Adrenal gland (tissue), 9 donors: ENCODE measurements at regions not wholly inside any gene's neighbourhood (a gene's known extent, or its start where the extent isn't known, plus 50 kb on each side); places are given as distances from the start of the nearest gene placed in this dataset.

Source experiments
- DNase-seq, 7 donors: peaks; one replicate each; pipeline ENCODE4 v3.0.0-alpha.2; 2019 to 2020
- H3K27ac ChIP-seq, 5 donors: fragments of 200-600 bp; sonication (generic) in 4 of 5; 1 replicate in 3 of 5; 2 replicates in 2 of 5; pipeline versions ENCODE4 v1.5.1 to v1.8.0; 2016 to 2020; ENCODE audit warnings: mild to moderate bottlenecking in 1 of 5
- H3K27me3 ChIP-seq: fragments of 200-600 bp; 2 replicates; pipeline ENCODE4 v1.8.0; 2021
- H3K36me3 ChIP-seq, 2 donors: fragments of 200-600 bp; replicated peaks in 1 of 2; 1 replicate in 1 of 2; 2 replicates in 1 of 2; pipeline versions ENCODE4 v1.5.1 to v1.8.0; 2018 to 2022
- H3K4me1 ChIP-seq, 2 donors: fragments of 200-600 bp; replicated peaks in 1 of 2; 1 replicate in 1 of 2; 2 replicates in 1 of 2; pipeline versions ENCODE4 v1.5.1 to v1.8.0; 2018 to 2021
- H3K4me3 ChIP-seq, 4 donors: fragments of 200-600 bp; sonication (generic) in 3 of 4; one replicate each; pipeline ENCODE4 v1.5.1; 2016 to 2018
- H3K9me3 ChIP-seq, 3 donors: fragments of 200-600 bp; sonication (generic) in 1 of 3; replicated peaks in 1 of 3; 1 replicate in 2 of 3; 2 replicates in 1 of 3; pipeline versions ENCODE4 v1.5.1 to v1.8.0; 2016 to 2021
- CTCF ChIP-seq, 6 experiments: fragments of 450-650 bp in 4 of 6; fragments of 200-600 bp in 2 of 6; sonication (generic) in 1 of 6; IDR thresholded peaks; 1 replicate in 5 of 6; 2 replicates in 1 of 6; pipeline versions ENCODE4 v1.5.1 to v1.8.0; 2016 to 2021; ENCODE audit warnings: antibody characterized with exemption in 6 of 6, mild to moderate bottlenecking in 2 of 6, moderate library complexity in 1 of 6
- POLR2A ChIP-seq, 2 donors: fragments of 450-650 bp; IDR thresholded peaks; one replicate each; pipeline ENCODE4 v1.6.1; 2017; ENCODE audit warnings: antibody characterized with exemption in 2 of 2, mild to moderate bottlenecking in 2 of 2, moderate library complexity in 1 of 2
- WGBS, 4 donors: extraction: QIAGEN DNeasy Blood & Tissue Kit in 2 of 4; methylation state at CpG; one replicate each; pipeline versions ENCODE4 v1.1.5 to v1.1.7; 2013 to 2017; 5-methylcytosine and 5-hydroxymethylcytosine counted together
- intact Hi-C, 2 donors: fragments of 100-400 bp; cut with DNase I; formaldehyde crosslinking; loops; one replicate each; pipeline versions ENCODE4 v1.14.1 to v1.15.0; 2022 to 2023
- donor health status: healthy with polysubstance abuse.
- donor health status: Bipolar disorder and iron deficiency.
- donor health status: DM: yes; HTN: yes; CAD: no.
- donor health status: DM: no; HTN: no; CAD: no.
- donor health status: DM: no; HTN: no; CAD: no.

- Histone ChIP-seq H3K9me3 (no peaks in the 10 kb centered on the region), H3K27ac (no peak overlapping the region), H3K4me3 (no peak overlapping the region), H3K36me3 (no peaks in the 10 kb centered on the region), H3K27me3 (no peaks in the 10 kb centered on the region), H3K4me1 (no peaks in the 10 kb centered on the region)
- WGBS, 4 donors, result 64 to 81% (median 76%) methylated on average over 3 of the region's 3 CpGs
- no peak for DNase-seq
- intact Hi-C loops, result no loop called here
- no peak for TF ChIP-seq POLR2A (IDR thresholded peaks at IDR 0.05)
- TF ChIP-seq CTCF (IDR thresholded peaks at IDR 0.05), result no peak
Observed at GRCh38 chr4:159604781-159605180, 501.9 kb downstream of the RAPGEF2 start.

GRCh38 chr4:159606835-159607234 lies 504.0 kb downstream of the RAPGEF2 start:
- H3K36me3 ChIP-seq, result no peaks in the 10 kb centered on the region
- no peaks in the 10 kb centered on the region for H3K9me3 ChIP-seq
- H3K4me3 ChIP-seq, result no peak overlapping the region
- TF ChIP-seq POLR2A (IDR thresholded peaks at IDR 0.05) (no peak), CTCF (IDR thresholded peaks at IDR 0.05) (no peak)
- DNase-seq, result no peak
- H3K4me1 ChIP-seq, result no peaks in the 10 kb centered on the region
- H3K27ac ChIP-seq, result no peak overlapping the region
- H3K27me3 ChIP-seq, result no peaks in the 10 kb centered on the region
- intact Hi-C loops, result no loop called here

GRCh38 chr4:159607809-159608208 lies 504.9 kb downstream of the RAPGEF2 start:
- no peak for TF ChIP-seq CTCF (IDR thresholded peaks at IDR 0.05)
- no peak for TF ChIP-seq POLR2A (IDR thresholded peaks at IDR 0.05)
- 75 to 90% (median 86%) methylated on average over 1 of the region's 1 CpG for WGBS, 4 donors
- no peaks in the 10 kb centered on the region for H3K27me3 ChIP-seq
- H3K27ac ChIP-seq, result no peak overlapping the region
- intact Hi-C loops, result no loop called here
- H3K4me3 ChIP-seq, result no peak overlapping the region
- no peaks in the 10 kb centered on the region for H3K4me1 ChIP-seq
- H3K9me3 ChIP-seq, result no peaks in the 10 kb centered on the region
- no peaks in the 10 kb centered on the region for H3K36me3 ChIP-seq
- DNase-seq, result no peak

GRCh38 chr4:159608436-159608835 lies 505.6 kb downstream of the RAPGEF2 start:
- Histone ChIP-seq H3K27ac (no peak overlapping the region), H3K4me3 (no peak overlapping the region), H3K27me3 (no peaks in the 10 kb centered on the region), H3K4me1 (no peaks in the 10 kb centered on the region), H3K36me3 (no peaks in the 10 kb centered on the region), H3K9me3 (no peaks in the 10 kb centered on the region)
- DNase-seq, result no peak
- 83 to 91% (median 86%) methylated on average over 4 of the region's 4 CpGs for WGBS, 4 donors
- intact Hi-C loops, result no loop called here
- TF ChIP-seq POLR2A (IDR thresholded peaks at IDR 0.05) (no peak), CTCF (IDR thresholded peaks at IDR 0.05) (no peak)
